ENCODE measurements at regions not wholly inside any gene's neighbourhood (a gene's known extent, or its start where the extent isn't known, plus 50 kb on each side); places are given as distances from the start of the nearest gene placed in this dataset.

DNA sequence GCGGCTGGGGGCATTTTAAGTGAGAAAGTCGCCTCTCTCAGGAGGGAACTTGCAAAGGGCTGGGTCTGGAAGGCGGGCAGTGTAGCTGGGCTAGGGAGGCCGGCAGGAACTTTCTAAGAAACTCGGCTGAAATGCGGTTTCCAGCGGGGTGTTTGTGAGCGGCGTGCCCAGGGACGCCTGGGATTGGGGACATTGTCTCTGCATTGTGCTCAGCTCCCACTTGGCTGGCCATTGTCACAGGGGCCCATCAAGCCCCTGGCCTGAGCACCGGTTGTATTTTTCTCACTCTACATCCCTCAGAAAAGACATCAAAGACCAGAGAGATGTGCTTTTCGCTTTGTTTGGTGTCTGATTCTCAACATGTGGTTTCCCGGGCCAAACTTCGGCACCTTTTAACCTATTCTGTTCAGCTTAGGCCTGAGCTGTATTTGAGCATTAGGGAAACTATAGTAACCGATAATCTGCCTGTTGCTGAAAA lies 291.1 kb upstream of the IRX3 start:
- no peak overlapping the region for H3K4me3 ChIP-seq (ENCODE audit: low read depth, low read length)
- DNase-seq (ENCODE audit: low read depth), result no peak
- TF ChIP-seq, protein P1, sequence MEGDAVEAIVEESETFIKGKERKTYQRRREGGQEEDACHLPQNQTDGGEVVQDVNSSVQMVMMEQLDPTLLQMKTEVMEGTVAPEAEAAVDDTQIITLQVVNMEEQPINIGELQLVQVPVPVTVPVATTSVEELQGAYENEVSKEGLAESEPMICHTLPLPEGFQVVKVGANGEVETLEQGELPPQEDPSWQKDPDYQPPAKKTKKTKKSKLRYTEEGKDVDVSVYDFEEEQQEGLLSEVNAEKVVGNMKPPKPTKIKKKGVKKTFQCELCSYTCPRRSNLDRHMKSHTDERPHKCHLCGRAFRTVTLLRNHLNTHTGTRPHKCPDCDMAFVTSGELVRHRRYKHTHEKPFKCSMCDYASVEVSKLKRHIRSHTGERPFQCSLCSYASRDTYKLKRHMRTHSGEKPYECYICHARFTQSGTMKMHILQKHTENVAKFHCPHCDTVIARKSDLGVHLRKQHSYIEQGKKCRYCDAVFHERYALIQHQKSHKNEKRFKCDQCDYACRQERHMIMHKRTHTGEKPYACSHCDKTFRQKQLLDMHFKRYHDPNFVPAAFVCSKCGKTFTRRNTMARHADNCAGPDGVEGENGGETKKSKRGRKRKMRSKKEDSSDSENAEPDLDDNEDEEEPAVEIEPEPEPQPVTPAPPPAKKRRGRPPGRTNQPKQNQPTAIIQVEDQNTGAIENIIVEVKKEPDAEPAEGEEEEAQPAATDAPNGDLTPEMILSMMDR (IDR thresholded peaks at IDR 0.05; ENCODE audit: insufficient read depth, low read depth, low read length, missing control alignments), result no peak

DNA sequence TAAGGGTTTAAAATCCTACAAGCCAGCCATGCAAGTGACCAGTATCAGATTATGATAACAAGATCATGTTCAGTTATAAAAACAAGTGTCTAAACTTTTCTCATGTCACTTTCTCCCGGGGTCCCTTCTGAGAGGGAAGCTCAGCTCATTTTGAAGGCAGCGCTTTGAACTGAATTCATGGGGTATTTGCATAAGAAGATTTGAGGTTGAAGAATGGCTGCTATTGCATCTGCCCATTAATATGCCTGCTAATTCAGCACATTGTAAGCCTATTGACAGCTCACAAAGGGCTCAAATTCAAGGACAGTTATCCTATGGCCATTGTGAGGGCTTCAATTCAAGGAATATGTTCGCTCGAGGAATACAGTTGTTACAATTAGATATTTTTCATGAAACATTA lies 290.2 kb upstream of the IRX3 start:
- DNase-seq (ENCODE audit: low read depth), result no peak

DNA sequence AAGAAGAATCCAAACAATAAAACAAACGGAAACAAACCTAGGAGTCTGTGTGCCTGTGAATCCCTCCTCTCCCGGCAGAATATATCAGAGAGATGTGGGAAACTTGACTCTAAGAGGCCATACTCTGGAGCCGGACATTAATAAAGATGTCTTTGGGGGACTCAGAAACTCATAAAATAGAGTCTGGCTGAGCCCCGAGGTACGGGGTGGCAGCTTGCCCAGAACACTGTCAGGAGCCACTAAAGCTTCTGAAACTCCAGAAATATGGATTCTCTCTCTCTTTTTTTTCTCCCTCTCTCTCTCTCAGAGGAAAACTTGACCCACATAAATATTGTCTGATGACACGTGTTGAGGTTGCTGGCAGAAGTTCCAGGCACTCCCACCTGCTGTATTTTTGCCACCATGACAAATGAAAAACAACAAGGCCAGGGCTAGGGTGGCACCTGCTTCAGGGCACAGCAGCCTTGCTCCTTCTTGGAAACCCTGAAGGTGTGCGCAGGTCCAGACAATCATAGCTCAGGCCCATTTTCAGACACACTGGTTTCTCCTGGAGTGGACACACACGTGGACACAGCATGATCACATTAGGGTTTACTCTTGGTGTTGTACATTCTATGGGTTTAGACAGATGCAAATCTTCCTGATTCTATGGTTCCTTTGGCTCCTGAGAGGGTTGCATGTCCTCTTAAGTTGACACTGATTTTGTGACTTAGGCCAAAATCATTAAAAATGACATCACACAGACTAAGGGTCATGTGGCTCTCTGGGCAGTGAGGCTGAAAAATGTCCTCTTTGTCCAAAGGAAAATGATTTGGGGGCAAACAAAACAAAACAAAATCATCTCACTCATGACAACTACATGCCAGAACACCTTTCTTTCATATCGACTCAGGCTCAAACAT lies 282.6 kb upstream of the IRX3 start:
- no peak overlapping the region for H3K4me3 ChIP-seq (ENCODE audit: low read depth, low read length)
- TF ChIP-seq, protein P1 (IDR thresholded peaks at IDR 0.05; ENCODE audit: insufficient read depth, low read depth, low read length, missing control alignments), result no peak
- no peak for DNase-seq (ENCODE audit: low read depth)

More for the DNA sequence above, 290.2 kb upstream of the IRX3 start:
- no peak overlapping the region for H3K4me3 ChIP-seq (ENCODE audit: low read depth, low read length)
- TF ChIP-seq, protein P1 (IDR thresholded peaks at IDR 0.05; ENCODE audit: insufficient read depth, low read depth, low read length, missing control alignments), result no peak

DNA sequence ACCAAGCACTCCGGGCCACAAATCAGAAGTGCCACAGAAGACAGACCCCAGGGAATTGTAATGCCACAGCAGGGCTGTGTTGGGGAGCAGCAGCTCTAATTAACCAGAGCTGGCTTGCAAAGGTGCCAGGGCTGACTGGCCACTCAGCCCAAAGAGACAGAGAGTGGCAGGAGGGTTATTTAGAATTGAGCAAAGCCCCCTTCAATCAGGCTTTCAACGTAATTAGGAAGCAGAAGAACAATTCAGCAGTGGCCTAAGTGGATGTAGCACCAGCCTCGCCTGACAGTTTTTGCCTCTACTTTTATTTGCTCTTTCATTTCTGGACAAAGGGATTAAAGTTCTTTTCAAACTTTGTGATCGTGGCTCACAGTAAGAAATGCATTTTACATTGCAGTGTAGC lies 278.3 kb upstream of the IRX3 start:
- no peak overlapping the region for H3K4me3 ChIP-seq (ENCODE audit: low read depth, low read length)
- TF ChIP-seq, protein P1 (IDR thresholded peaks at IDR 0.05; ENCODE audit: insufficient read depth, low read depth, low read length, missing control alignments), result no peak
- DNase-seq (ENCODE audit: low read depth), result no peak

DNA sequence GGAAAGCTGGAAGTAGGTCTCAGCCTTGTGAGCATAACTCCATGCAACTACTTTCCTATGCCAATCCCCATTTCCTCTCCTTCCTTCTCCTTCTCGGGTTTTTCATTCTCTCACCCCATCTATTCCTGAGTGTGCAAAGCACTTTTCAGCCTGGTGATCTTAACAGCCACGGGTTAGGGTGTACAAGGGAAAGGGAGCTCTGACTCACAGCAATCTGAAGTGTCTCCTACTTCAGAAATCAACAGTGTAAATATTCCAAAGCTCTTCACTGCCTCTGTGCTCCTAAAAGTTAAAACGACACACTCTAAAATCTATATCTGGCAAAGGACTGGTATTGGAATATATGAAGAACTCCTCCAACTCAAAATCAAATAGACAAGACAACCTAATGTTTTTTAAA lies 268.0 kb upstream of the IRX3 start:
- TF ChIP-seq, protein P1 (IDR thresholded peaks at IDR 0.05; ENCODE audit: insufficient read depth, low read depth, low read length, missing control alignments), result no peak
- no peak for DNase-seq (ENCODE audit: low read depth)
- no peak overlapping the region for H3K4me3 ChIP-seq (ENCODE audit: low read depth, low read length)

DNA sequence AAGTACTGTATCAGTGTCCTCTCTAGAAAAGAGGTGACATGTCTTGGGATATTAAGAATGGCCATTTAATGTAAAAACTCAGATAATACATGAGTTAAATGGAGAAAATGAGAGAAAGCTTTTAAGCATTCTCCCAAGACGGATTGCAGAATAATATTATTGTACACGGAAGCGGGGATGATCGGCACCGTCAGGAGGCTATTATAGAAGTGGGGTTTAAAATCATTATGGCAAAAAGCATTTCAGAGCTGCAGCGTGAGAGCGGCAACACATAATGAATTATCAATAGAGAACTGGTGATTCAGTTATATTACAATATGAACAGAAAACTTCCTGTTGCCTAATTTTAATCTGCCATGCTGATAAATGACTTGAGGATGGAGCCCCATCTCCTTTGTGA lies 261.7 kb upstream of the IRX3 start:
- DNase-seq (ENCODE audit: low read depth), result no peak
- no peak overlapping the region for H3K4me3 ChIP-seq (ENCODE audit: low read depth, low read length)
- TF ChIP-seq, protein P1 (IDR thresholded peaks at IDR 0.05; ENCODE audit: insufficient read depth, low read depth, low read length, missing control alignments), result no peak
